Mucosa of descending colon (tissue), 3 donors: ENCODE measurements at regions not wholly inside any gene's neighbourhood (a gene's known extent, or its start where the extent isn't known, plus 50 kb on each side); places are given as distances from the start of the nearest gene placed in this dataset.

ENCODE experiments used
- ATAC-seq: fragments of 200-7000 bp; cut with Tn5 transposase; one replicate; pipeline ENCODE4 v1.9.1; 2020; ENCODE audit warnings: mild to moderate bottlenecking, moderate library complexity
- DNase-seq, 3 donors: peaks; one replicate each; pipeline ENCODE4 v3.0.0-alpha.2; 2020
- H3K36me3 ChIP-seq: fragments of 200-600 bp; one replicate; pipeline ENCODE4 v1.8.0; 2021; ENCODE audit warnings: low read depth, mild to moderate bottlenecking
- H3K4me1 ChIP-seq: fragments of 200-600 bp; one replicate; pipeline ENCODE4 v1.8.0; 2021; ENCODE audit warnings: low read depth, mild to moderate bottlenecking
- H3K4me3 ChIP-seq: fragments of 200-600 bp; one replicate; pipeline ENCODE4 v1.8.0; 2021; ENCODE audit warnings: mild to moderate bottlenecking
- H3K9me3 ChIP-seq: fragments of 200-600 bp; one replicate; pipeline ENCODE4 v1.8.0; 2021; ENCODE audit warnings: mild to moderate bottlenecking
- CTCF ChIP-seq: fragments of 200-600 bp; IDR thresholded peaks from one replicate; pipeline ENCODE4 v1.8.0; 2022; ENCODE audit warnings: antibody characterized with exemption, mild to moderate bottlenecking
- intact Hi-C, 2 donors: fragments of 100-400 bp; cut with DNase I in 1 of 2; cut with micrococcal nuclease in 1 of 2; formaldehyde crosslinking; loops; one replicate each; pipeline versions ENCODE4 v1.11.0 to v1.11.1; 2022; cut with DNase I, micrococcal nuclease
- donor health status: DM: no; HTN: no; CAD: no; lungs with moderate emphysema.
- donor health status: DM: no; HTN: no; CAD: no.
- donor health status: DM: no; HTN: yes; CAD: no.

- intact Hi-C loops, result no loop called here
- Histone ChIP-seq H3K9me3 (no peaks in the 10 kb centered on the region), H3K4me1 (no peaks in the 10 kb centered on the region), H3K36me3 (no peaks in the 10 kb centered on the region), H3K4me3 (no peak overlapping the region)
- ATAC-seq (no peak), DNase-seq (no peak)
- no peak for TF ChIP-seq CTCF
Measured at GRCh38 chr15:31545257-31545656, 218.6 kb downstream of the KLF13 start.

GRCh38 chr15:31550211-31550977 lies 223.8 kb downstream of the KLF13 start:
- H3K9me3 ChIP-seq, result no peaks in the 10 kb centered on the region

GRCh38 chr15:31551323-31551722 lies 224.7 kb downstream of the KLF13 start:
- ATAC-seq (no peak), DNase-seq (no peak)
- intact Hi-C loops, result no loop called here
- TF ChIP-seq CTCF, result no peak
- H3K9me3 ChIP-seq, result no peaks in the 10 kb centered on the region
- H3K4me1 ChIP-seq, result no peaks in the 10 kb centered on the region
- no peak overlapping the region for H3K4me3 ChIP-seq
- no peaks in the 10 kb centered on the region for H3K36me3 ChIP-seq

More at GRCh38 chr15:31550211-31550977, 223.8 kb downstream of the KLF13 start:
- TF ChIP-seq CTCF, result no peak
- H3K4me3 ChIP-seq, result no peak overlapping the region
- no peak for ATAC-seq
- no peak for DNase-seq
- H3K4me1 ChIP-seq, result no peaks in the 10 kb centered on the region
- intact Hi-C loops, result no loop called here
- H3K36me3 ChIP-seq, result no peaks in the 10 kb centered on the region

GRCh38 chr15:31552482-31553099 lies 226.0 kb downstream of the KLF13 start:
- DNase-seq (no peak), ATAC-seq (no peak)
- Histone ChIP-seq H3K4me3 (no peak overlapping the region), H3K4me1 (no peaks in the 10 kb centered on the region), H3K36me3 (no peaks in the 10 kb centered on the region), H3K9me3 (no peaks in the 10 kb centered on the region)
- intact Hi-C loops, result no loop called here
- TF ChIP-seq CTCF, result no peak

GRCh38 chr15:31554261-31554660 lies 227.6 kb downstream of the KLF13 start:
- H3K4me3 ChIP-seq, result no peak overlapping the region
- ATAC-seq, result peak; percentile 29
- no peak for TF ChIP-seq CTCF
- intact Hi-C loops, result no loop called here
- H3K36me3 ChIP-seq, result no peaks in the 10 kb centered on the region
- DNase-seq, result peak in 1 of 3 donors; percentile 12
- no peaks in the 10 kb centered on the region for H3K9me3 ChIP-seq
- H3K4me1 ChIP-seq, result no peaks in the 10 kb centered on the region
